Activated CD4-positive, alpha-beta memory T cell treated with anti-CD3 and anti-CD28 coated beads, Interleukin-2, amount 10 ng/mL, durations not matched to agents 7 days and 5 days (primary cell): ENCODE measurements at regions not wholly inside any gene's neighbourhood (a gene's known extent, or its start where the extent isn't known, plus 50 kb on each side); places are given as distances from the start of the nearest gene placed in this dataset.

Experiments used
- CTCF ChIA-PET: fragments of 350-600 bp; sonication (Branson Sonifier 250); formaldehyde crosslinking; loops from one replicate; lab custom pipeline; 2021; ENCODE audit warnings: antibody characterized with exemption, inconsistent platforms; lab: Charles Lee
- POLR2A ChIA-PET: fragments of 350-600 bp; sonication (Branson Sonifier 250); formaldehyde crosslinking; loops from one replicate; lab custom pipeline; 2021; ENCODE audit warnings: antibody characterized with exemption; lab: Charles Lee
- DNase-seq: peaks from one replicate; pipeline ENCODE4 v3.0.0-alpha.2; 2020
- H3K27ac Mint-ChIP-seq: one replicate; pipeline ENCODE4 v1.8.0; 2021; ENCODE audit warnings: mild to moderate bottlenecking, mixed read lengths
- H3K27me3 Mint-ChIP-seq: one replicate; pipeline ENCODE4 v1.8.0; 2021; ENCODE audit warnings: mixed read lengths
- H3K36me3 Mint-ChIP-seq: one replicate; pipeline ENCODE4 v1.8.0; 2021; ENCODE audit warnings: low read depth, mixed read lengths
- H3K4me1 Mint-ChIP-seq: one replicate; pipeline ENCODE4 v1.8.0; 2021; ENCODE audit warnings: mixed read lengths
- H3K4me3 Mint-ChIP-seq: one replicate; pipeline ENCODE4 v1.8.0; 2021; ENCODE audit warnings: mild to moderate bottlenecking, mixed read lengths
- H3K9me3 Mint-ChIP-seq: one replicate; pipeline ENCODE4 v1.8.0; 2021; ENCODE audit warnings: mixed read lengths

DNA sequence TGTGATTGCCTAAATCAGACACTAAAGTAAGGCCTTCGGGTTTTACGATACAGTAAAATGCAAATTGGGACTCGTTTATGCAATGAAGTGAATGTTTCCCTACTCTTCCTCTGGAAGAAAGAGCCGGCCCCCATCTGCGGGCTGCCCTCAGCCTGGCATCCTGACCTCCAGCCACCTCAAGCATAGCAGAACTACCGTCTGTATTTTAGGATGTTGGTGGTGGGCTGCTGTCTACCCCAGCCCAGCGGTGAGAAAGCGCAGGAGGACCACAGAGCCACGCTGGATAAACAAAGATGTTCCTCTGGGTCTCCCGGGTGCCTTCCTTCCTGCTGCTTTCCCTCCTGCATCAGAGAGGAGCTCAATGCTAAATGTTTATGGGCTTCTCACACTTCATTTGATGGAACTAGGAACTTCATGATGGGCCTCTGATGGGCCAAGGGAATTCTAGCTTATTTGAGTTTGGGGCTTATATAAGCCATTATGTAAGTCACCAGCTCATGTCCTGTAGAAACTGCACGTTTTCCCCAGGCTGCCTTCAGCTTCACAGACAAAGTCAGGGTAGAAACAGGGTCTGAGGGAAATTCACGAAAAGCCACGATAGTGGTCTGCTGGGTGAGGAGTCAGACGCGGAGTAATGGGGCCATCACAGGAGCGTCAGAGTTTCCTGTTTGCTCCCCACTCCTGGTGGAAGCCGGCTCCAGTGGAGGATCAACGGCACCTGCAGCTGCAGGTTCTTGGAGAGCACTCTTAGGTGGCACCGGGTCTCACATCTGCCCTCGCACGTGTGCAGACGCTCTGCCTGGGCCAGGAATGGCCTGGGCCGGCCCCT is 287.4 kb downstream of the BRD1 start:
- no peak for DNase-seq
- POLR2A ChIA-PET: no interaction called here
- Mint-ChIP-seq H3K4me1 (no peaks in the 10 kb centered on the region), H3K27ac (no peak overlapping the region), H3K9me3 (no peaks in the 10 kb centered on the region), H3K4me3 (no peak overlapping the region), H3K36me3 (no peaks in the 10 kb centered on the region), H3K27me3 (no peaks in the 10 kb centered on the region)
- CTCF ChIA-PET: no interaction called here

DNA sequence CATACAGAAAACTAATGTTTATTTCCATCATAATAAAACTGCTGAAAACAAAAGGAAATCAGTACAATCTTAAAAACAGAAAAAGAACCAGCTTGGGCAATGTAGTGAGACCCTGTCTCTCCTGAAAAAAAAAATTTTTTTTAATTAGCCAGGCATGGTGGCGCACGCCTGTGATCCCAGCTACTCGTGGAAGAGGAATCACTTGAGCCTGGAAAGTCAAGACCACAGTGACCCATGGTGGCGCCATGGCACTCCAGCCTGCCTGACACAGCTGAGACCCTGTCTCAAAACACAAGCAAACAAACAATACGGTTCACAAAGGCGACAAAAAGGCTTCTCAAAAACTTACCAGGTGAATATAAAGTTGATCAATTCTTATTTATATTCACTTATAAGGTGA is 289.7 kb downstream of the BRD1 start:
- ChIA-PET CTCF (interaction anchor here (0.6 kb wide), 1 partner anchor 51 kb away, joined by 3 read pairs; no protein-coding TSS in a partner anchor), POLR2A (no interaction called here)
- H3K4me3 Mint-ChIP-seq: no peak overlapping the region
- DNase-seq: no peak
- H3K27ac Mint-ChIP-seq: no peak overlapping the region
- no peaks in the 10 kb centered on the region for H3K4me1 Mint-ChIP-seq
- no peaks in the 10 kb centered on the region for H3K36me3 Mint-ChIP-seq
- H3K9me3 Mint-ChIP-seq: no peaks in the 10 kb centered on the region
- no peaks in the 10 kb centered on the region for H3K27me3 Mint-ChIP-seq

DNA sequence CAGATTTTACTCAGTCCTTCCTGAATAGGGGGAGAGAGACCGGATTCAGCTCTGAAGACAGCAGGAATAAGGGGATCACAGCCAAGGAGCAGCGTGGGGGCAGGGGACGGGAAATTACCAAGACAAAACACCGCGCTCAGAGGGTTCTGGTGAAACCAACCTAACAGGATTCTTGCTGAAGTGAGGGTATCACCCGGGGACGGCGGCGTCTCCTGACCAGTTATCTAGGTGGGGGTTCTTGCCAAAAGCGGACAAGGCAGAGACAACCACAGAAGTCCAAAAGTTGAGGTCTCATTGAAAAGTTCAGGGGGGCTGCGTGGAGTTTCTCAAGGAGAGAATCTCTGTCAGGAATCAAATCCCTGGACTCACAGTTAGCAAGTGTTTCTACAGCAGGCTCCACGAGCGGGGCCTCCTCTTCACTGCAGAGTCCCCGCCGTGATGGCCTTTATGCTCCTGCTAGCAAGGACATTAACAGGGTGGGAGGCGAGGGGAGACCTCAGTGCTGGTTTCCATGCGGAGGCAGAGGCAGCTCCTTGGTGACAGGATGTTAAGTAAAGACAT is 291.0 kb downstream of the BRD1 start:
- Mint-ChIP-seq H3K9me3 (no peaks in the 10 kb centered on the region), H3K36me3 (no peaks in the 10 kb centered on the region), H3K4me3 (no peak overlapping the region), H3K27me3 (no peaks in the 10 kb centered on the region), H3K4me1 (no peaks in the 10 kb centered on the region), H3K27ac (no peak overlapping the region)
- ChIA-PET CTCF (no interaction called here), POLR2A (no interaction called here)
- DNase-seq: no peak

DNA sequence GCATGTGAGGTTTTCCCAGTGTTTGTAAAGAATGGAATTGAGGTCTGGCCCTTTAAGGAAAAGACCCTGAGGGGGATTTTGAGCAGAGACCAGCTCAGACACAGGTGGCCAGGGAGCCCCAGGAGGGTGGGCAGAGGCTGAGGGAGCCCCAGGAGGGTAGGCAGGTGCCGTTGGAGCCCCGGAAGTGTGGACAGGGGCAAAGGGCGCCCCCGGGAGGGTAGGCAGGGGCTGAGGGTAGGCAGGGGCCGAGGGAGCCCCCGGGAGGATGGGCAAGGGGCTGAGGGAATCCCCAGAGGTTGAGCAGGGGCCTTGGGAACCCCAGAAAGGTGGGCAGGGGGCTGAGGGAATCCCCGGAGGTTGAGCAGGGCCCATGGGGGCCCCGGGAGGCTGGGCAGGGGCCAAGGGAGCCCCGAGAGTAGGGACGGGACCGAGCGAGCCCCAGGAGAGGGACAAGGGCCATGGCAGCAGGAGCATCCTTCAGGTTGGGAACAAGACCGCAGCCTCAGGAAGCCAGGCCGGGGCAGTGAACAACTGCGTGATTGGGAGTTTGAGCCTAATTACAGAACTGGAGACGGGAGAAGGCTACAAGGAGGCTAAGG is 292.0 kb downstream of the BRD1 start:
- no peaks in the 10 kb centered on the region for H3K36me3 Mint-ChIP-seq
- DNase-seq: no peak
- no peak overlapping the region for H3K27ac Mint-ChIP-seq
- no peaks in the 10 kb centered on the region for H3K27me3 Mint-ChIP-seq
- ChIA-PET POLR2A (no interaction called here), CTCF (no interaction called here)
- H3K9me3 Mint-ChIP-seq: no peaks in the 10 kb centered on the region
- no peaks in the 10 kb centered on the region for H3K4me1 Mint-ChIP-seq
- H3K4me3 Mint-ChIP-seq: no peak overlapping the region

DNA sequence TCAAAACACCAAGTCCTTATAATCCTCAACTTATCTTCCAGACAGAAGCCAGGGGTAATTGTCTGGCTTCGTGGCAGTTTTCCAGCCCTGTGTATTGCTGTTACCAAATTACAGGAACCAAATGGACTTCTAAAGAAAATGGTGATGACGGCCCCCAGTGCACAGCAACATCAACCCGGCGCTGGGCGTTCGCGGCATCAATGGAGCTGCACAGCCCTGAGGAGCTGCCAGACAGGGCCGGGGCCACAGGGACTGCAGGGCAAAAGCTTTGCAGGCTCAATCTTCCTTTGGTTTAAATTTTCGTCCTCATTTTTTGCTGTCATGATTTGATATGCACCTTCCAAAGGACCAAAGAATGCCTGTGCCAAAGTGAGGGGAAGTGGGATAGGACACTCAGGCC is 292.5 kb downstream of the BRD1 start:
- Mint-ChIP-seq H3K36me3 (no peaks in the 10 kb centered on the region), H3K9me3 (no peaks in the 10 kb centered on the region), H3K4me3 (no peak overlapping the region), H3K27me3 (no peaks in the 10 kb centered on the region), H3K27ac (no peak overlapping the region), H3K4me1 (no peaks in the 10 kb centered on the region)
- POLR2A ChIA-PET: no interaction called here
- CTCF ChIA-PET: interaction anchor here (1.3 kb wide), 1 partner anchor 167 kb away, joined by 3 read pairs; no protein-coding TSS in a partner anchor
- no peak for DNase-seq

DNA sequence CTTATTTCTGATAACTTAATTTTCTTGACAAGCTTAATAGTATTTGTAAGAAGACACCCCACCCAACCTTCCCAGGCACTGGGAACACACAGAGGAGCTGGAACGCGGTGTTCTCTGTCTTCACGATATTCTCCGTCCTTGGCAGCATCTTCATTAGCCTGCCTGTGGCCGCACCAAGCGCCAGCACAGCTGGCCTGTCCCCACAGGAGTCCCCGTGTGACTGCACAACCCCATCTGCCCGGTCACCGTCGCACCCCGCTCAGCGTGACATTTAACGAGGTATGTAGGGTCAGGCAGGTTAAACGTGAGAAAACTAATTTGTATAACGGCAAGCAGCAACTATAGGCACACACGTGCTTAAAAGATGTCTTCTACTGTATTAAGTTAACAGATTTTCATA is 293.3 kb downstream of the BRD1 start:
- ChIA-PET POLR2A (no interaction called here), CTCF (interaction anchor here (1.3 kb wide), 1 partner anchor 167 kb away, joined by 3 read pairs; no protein-coding TSS in a partner anchor)
- H3K27me3 Mint-ChIP-seq: no peaks in the 10 kb centered on the region
- H3K9me3 Mint-ChIP-seq: no peaks in the 10 kb centered on the region
- H3K36me3 Mint-ChIP-seq: no peaks in the 10 kb centered on the region
- no peak overlapping the region for H3K27ac Mint-ChIP-seq
- no peaks in the 10 kb centered on the region for H3K4me1 Mint-ChIP-seq
- no peak overlapping the region for H3K4me3 Mint-ChIP-seq
- DNase-seq: no peak

DNA sequence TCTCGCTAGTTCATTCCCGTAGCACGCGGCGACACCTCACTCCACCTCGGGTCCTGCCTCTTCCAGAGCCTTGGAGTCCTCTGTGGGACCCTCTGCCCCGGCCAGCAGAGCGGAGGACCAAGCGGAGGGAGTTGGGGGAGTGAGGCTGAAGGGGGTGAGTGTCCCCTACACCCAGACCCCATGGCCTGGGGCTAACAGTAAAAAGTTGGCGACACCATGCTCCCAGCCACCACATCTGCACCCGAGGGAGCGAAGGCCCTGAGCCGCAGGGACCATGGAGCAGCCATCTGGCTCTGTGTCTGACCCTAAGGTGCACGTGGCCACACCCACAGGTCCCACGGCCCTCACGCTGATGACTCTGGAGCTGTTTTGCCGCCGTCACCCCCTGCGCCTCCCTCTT is 293.8 kb downstream of the BRD1 start:
- Mint-ChIP-seq H3K4me1 (no peaks in the 10 kb centered on the region), H3K9me3 (no peaks in the 10 kb centered on the region), H3K36me3 (no peaks in the 10 kb centered on the region), H3K4me3 (no peak overlapping the region), H3K27ac (no peak overlapping the region), H3K27me3 (no peaks in the 10 kb centered on the region)
- DNase-seq: no peak
- POLR2A ChIA-PET: no interaction called here
- CTCF ChIA-PET: interaction anchor here (1.3 kb wide), 1 partner anchor 168 kb away, joined by 3 read pairs; no protein-coding TSS in a partner anchor

DNA sequence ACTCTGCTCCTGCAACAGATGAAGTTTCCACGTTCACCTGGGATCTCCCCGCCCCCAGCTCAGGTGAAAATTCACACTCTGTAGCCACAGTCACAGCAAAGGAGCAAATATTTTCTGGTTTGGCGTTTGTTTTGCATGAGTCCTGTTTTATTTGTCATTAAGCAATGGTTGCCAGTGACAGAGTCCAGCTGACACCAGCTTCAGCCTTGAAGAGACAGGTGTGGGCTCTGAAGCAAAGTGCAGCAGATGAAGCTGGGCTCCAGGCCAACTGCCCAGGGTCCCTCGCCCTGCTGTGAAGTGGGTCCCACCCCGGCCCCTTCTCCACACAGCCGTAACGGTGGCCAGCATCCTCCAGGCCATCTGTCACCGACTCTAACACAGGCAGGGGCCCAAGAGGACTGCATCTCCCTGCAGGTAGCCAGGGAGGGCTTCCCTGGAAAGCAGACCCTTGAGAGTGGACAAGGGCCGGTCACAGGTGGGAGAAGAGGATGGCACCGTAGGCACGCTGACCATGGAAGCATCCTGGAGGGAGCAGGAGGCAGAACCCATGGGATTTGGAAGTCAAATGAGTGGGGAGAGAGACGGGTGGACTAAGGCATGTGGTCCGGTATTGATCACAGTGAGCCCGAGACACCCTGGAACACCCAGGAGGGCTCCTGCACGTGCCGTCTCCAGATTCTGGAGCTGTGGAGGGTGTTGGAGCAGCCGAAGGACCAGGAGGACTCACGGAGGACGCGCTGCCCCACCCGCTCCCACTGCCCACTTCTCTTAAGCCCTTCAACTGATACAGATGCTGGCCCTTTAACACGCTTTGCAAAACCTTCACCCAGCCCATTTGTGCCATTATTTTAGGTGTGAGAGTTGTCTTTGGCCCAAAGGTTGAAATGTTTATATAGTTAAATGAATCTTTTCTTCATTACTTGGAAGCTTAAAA is 294.5 kb downstream of the BRD1 start:
- H3K36me3 Mint-ChIP-seq: no peaks in the 10 kb centered on the region
- POLR2A ChIA-PET: no interaction called here
- no peaks in the 10 kb centered on the region for H3K9me3 Mint-ChIP-seq
- H3K27ac Mint-ChIP-seq: no peak overlapping the region
- no peak for DNase-seq
- no peaks in the 10 kb centered on the region for H3K4me1 Mint-ChIP-seq
- CTCF ChIA-PET: no interaction called here
- no peaks in the 10 kb centered on the region for H3K27me3 Mint-ChIP-seq
- no peak overlapping the region for H3K4me3 Mint-ChIP-seq

DNA sequence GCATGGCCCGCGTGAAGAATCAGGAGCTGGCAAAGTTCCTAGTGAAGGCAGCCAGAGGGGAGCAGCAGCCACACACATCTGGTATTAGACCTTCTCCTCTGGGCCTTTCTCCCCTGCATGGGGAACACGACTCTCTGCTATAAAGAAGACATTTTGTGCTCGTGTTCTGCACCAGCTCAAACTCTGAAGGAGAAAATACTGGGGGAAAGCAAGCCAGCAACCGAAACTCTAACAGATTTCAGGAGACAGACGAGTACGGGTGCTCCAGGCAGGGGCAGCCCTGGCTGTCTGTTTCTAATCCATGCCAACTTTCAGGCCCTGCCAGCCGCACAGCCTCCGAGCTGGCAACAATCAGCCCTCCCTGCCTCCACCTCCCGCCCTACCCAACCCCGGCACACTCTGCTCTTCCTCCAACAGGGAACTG is 296.3 kb downstream of the BRD1 start:
- no peak for DNase-seq
- H3K4me3 Mint-ChIP-seq: no peak overlapping the region
- ChIA-PET POLR2A (no interaction called here), CTCF (no interaction called here)
- H3K36me3 Mint-ChIP-seq: no peaks in the 10 kb centered on the region
- H3K9me3 Mint-ChIP-seq: no peaks in the 10 kb centered on the region
- H3K27me3 Mint-ChIP-seq: no peaks in the 10 kb centered on the region
- H3K4me1 Mint-ChIP-seq: peaks cover 2% of the 10 kb centered on the region
- H3K27ac Mint-ChIP-seq: no peak overlapping the region

DNA sequence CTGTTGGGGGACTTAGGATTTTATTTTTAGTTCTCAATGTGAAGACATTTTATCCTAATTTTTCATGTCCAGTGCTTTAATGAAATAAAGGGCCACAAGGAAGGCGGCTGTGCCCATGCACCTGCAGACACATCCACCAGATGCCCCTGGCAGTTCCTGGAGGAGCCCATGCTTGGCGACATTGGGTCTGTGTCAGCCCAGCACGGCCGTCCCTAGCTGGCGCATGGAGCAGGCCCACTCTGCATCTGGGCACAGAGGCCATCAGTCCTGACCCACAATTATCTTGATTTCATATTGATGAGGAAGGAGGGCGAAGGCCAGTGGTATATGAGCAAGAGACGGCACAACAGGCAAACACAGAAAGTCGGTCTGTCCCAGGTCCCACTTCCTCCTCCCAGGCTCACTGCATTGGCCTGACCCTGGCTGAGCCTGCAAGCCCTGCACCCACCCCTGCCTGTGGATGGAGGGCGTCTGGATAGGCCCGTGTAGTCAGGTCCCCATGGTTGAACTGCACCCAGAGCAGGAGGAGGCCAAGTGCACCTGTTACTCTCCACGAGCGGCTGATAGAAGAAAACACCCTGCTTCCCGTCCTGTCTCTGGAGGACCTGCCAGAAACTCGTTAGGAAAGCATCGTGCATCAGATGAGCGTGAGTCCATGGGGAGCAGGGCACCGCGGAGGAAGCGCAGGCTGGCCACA is 296.9 kb downstream of the BRD1 start:
- Mint-ChIP-seq H3K27ac (no peak overlapping the region), H3K4me3 (no peak overlapping the region), H3K27me3 (no peaks in the 10 kb centered on the region), H3K36me3 (no peaks in the 10 kb centered on the region), H3K9me3 (no peaks in the 10 kb centered on the region), H3K4me1 (peaks cover 2% of the 10 kb centered on the region)
- POLR2A ChIA-PET: no interaction called here
- DNase-seq: no peak
- CTCF ChIA-PET: no interaction called here

DNA sequence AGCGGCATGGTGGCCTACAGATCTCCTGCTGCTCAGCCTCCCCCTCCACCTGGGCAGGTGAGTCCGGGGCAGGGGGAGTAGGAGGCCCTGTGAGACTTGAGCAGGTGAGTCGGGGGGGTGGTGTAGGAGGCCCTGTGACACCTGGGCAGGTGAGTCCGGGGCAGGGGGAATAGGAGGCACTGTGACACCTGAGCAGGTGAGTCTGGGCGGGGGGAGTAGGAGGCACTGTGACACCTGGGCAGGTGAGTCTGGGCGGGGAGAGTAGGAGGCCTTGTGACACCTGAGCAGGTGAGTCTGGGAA is 299.3 kb downstream of the BRD1 start:
- no peaks in the 10 kb centered on the region for H3K36me3 Mint-ChIP-seq
- ChIA-PET POLR2A (no interaction called here), CTCF (no interaction called here)

DNA sequence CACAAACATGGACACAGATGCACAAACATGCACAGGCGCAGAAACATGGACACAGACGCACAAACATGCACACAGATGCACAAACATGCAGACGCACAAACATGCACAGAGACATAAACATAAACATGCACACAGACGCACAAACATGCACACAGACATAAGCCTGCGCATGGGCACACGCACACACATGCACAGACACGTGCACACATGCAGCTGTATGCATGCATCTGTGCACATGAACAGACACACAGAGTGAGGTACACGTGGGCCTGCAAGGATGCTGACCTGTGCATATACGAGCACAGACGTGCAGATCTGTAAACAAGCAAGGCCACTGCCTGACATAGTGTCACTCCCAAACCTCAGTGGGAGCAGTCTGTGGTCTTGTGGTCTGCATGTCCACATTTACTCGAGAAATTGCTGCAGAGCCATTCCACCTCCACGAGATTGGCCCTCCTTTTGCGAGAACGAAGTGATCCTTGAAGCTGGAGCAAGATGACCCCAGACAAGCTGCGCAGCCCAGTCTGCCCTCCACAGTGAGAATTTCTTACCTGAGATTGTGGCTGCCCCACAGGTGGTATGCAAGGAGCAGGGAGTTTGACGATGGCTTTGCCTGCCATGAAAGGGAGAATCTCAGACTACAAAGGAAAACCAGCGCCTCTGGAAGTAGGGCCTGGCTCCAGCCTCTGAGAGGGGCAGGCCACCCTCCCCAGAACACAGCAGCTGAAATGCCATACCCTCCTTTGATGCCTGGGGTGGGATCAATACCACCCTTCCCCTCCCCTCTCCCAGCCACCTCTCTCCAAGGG is 299.9 kb downstream of the BRD1 start:
- Mint-ChIP-seq H3K27ac (no peak overlapping the region), H3K9me3 (no peaks in the 10 kb centered on the region), H3K27me3 (no peaks in the 10 kb centered on the region), H3K4me1 (peaks cover 2% of the 10 kb centered on the region), H3K4me3 (no peak overlapping the region), H3K36me3 (no peaks in the 10 kb centered on the region)
- CTCF ChIA-PET: no interaction called here
- POLR2A ChIA-PET: no interaction called here
- DNase-seq: no peak

More for the DNA sequence above, 299.3 kb downstream of the BRD1 start:
- Mint-ChIP-seq H3K27me3 (no peaks in the 10 kb centered on the region), H3K4me3 (no peak overlapping the region), H3K9me3 (no peaks in the 10 kb centered on the region), H3K27ac (no peak overlapping the region), H3K4me1 (peaks cover 2% of the 10 kb centered on the region)
- DNase-seq: no peak
